NT2/D1 (cell line): ENCODE measurements at regions not wholly inside any gene's neighbourhood (a gene's known extent, or its start where the extent isn't known, plus 50 kb on each side); places are given as distances from the start of the nearest gene placed in this dataset.
"Not testable (repeated sequence)": the region's sequence is repeated elsewhere in the genome, so short reads cannot be mapped to it uniquely, and the experiment has no call there.

Experiments used
- DNase-seq: peaks from one replicate; pipeline ENCODE4 v3.0.0-alpha.2; 2011; ENCODE audit warnings: low read depth, low spot score
- H3K27me3 ChIP-seq: 2 replicates; pipeline ENCODE4 v1.6.0; 2011; ENCODE audit warnings: mild to moderate bottlenecking; ENCODE audit not compliant: insufficient read length, insufficient read depth
- H3K36me3 ChIP-seq: 2 replicates; pipeline ENCODE4 v1.6.1; 2011; ENCODE audit warnings: mild to moderate bottlenecking, low read length, mixed read lengths; ENCODE audit not compliant: insufficient read depth, insufficient read length
- H3K4me1 ChIP-seq: 2 replicates; pipeline ENCODE4 v1.5.1; 2011; ENCODE audit not compliant: insufficient read depth, insufficient read length
- H3K4me3 ChIP-seq: 2 replicates; pipeline ENCODE4 v1.5.1; 2011; ENCODE audit warnings: low read depth; ENCODE audit not compliant: insufficient read length
- H3K9ac ChIP-seq: 2 replicates; pipeline ENCODE4 v1.6.0; 2011; ENCODE audit warnings: low read depth; ENCODE audit not compliant: insufficient read length
- H3K9me3 ChIP-seq: 2 replicates; pipeline ENCODE4 v1.5.1; 2011; ENCODE audit warnings: mild to moderate bottlenecking, low read length; ENCODE audit not compliant: insufficient read depth

GRCh38 chr9:67503728-67504369 lies 354.9 kb upstream of the ANKRD20A1 start:
- H3K9me3 ChIP-seq, DNase-seq, H3K4me1 ChIP-seq, H3K27me3 ChIP-seq, H3K4me3 ChIP-seq, H3K36me3 ChIP-seq, H3K9ac ChIP-seq: not testable (repeated sequence)

GRCh38 chr9:67492028-67492427 lies 366.7 kb upstream of the ANKRD20A1 start:
- H3K9ac ChIP-seq, H3K4me1 ChIP-seq, H3K27me3 ChIP-seq, H3K36me3 ChIP-seq, H3K4me3 ChIP-seq, DNase-seq, H3K9me3 ChIP-seq: not testable (repeated sequence)

GRCh38 chr9:67477465-67477864 lies 381.3 kb upstream of the ANKRD20A1 start:
- not testable (repeated sequence) for H3K9me3 ChIP-seq, H3K36me3 ChIP-seq, H3K4me1 ChIP-seq, H3K27me3 ChIP-seq, H3K9ac ChIP-seq, H3K4me3 ChIP-seq, DNase-seq

- H3K27me3 ChIP-seq, H3K4me1 ChIP-seq, H3K9me3 ChIP-seq, H3K4me3 ChIP-seq, DNase-seq, H3K9ac ChIP-seq, H3K36me3 ChIP-seq: not testable (repeated sequence)
These were observed 388.0 kb upstream of the ANKRD20A1 start for GRCh38 chr9:67470739-67471138.

- not testable (repeated sequence) for H3K4me3 ChIP-seq, H3K9me3 ChIP-seq, H3K36me3 ChIP-seq, H3K4me1 ChIP-seq, H3K27me3 ChIP-seq, DNase-seq, H3K9ac ChIP-seq
These were observed 390.4 kb upstream of the ANKRD20A1 start for GRCh38 chr9:67468326-67468725.

- not testable (repeated sequence) for H3K9me3 ChIP-seq, H3K9ac ChIP-seq, DNase-seq, H3K4me1 ChIP-seq, H3K4me3 ChIP-seq, H3K36me3 ChIP-seq, H3K27me3 ChIP-seq
These were observed 396.7 kb upstream of the ANKRD20A1 start for GRCh38 chr9:67461796-67462757.

GRCh38 chr9:67452941-67453340 lies 405.8 kb upstream of the ANKRD20A1 start:
- H3K9me3 ChIP-seq, H3K36me3 ChIP-seq, H3K9ac ChIP-seq, H3K4me3 ChIP-seq, H3K27me3 ChIP-seq, H3K4me1 ChIP-seq, DNase-seq: not testable (repeated sequence)

- DNase-seq, H3K36me3 ChIP-seq: not testable (repeated sequence)
These were observed 416.4 kb upstream of the ANKRD20A1 start for GRCh38 chr9:67442313-67442712.

GRCh38 chr9:67437011-67437410 lies 421.7 kb upstream of the ANKRD20A1 start:
- not testable (repeated sequence) for H3K4me1 ChIP-seq, DNase-seq, H3K9me3 ChIP-seq, H3K36me3 ChIP-seq, H3K27me3 ChIP-seq, H3K4me3 ChIP-seq, H3K9ac ChIP-seq

More at GRCh38 chr9:67442313-67442712, 416.4 kb upstream of the ANKRD20A1 start:
- not testable (repeated sequence) for H3K4me3 ChIP-seq, H3K9ac ChIP-seq, H3K27me3 ChIP-seq, H3K4me1 ChIP-seq, H3K9me3 ChIP-seq

GRCh38 chr9:67424881-67425280 lies 432.5 kb upstream of the SPATA31A3 start:
- H3K9ac ChIP-seq, H3K9me3 ChIP-seq, H3K36me3 ChIP-seq, DNase-seq, H3K27me3 ChIP-seq, H3K4me1 ChIP-seq, H3K4me3 ChIP-seq: not testable (repeated sequence)

- not testable (repeated sequence) for H3K36me3 ChIP-seq, H3K4me1 ChIP-seq, H3K27me3 ChIP-seq, DNase-seq, H3K4me3 ChIP-seq, H3K9ac ChIP-seq, H3K9me3 ChIP-seq
These were observed 430.8 kb upstream of the SPATA31A3 start for GRCh38 chr9:67423049-67423728.
